Raji (cell line): ENCODE measurements at regions not wholly inside any gene's neighbourhood (a gene's known extent, or its start where the extent isn't known, plus 50 kb on each side); places are given as distances from the start of the nearest gene placed in this dataset.
A peak's percentile ranks its signal among the peaks of the same experiment; 100 is the strongest.

ENCODE experiments used
- POLR2A ChIP-seq: IDR thresholded peaks from 2 replicates; pipeline ENCODE4 v1.6.1; 2011; ENCODE audit warnings: low read depth, low read length, control low read depth; ENCODE audit not compliant: insufficient read depth

GRCh38 chr5:112472614-112473013, 53.5 kb upstream of the EPB41L4A start:
- no peak for TF ChIP-seq POLR2A

- no peak for TF ChIP-seq POLR2A
Observed at GRCh38 chr5:112473989-112474388, 54.9 kb upstream of the EPB41L4A start.

- no peak for TF ChIP-seq POLR2A
Observed at GRCh38 chr5:112475747-112476365, 56.8 kb upstream of the EPB41L4A start.

GRCh38 chr5:112479418-112479817, 60.3 kb upstream of the EPB41L4A start:
- TF ChIP-seq POLR2A, result no peak

- TF ChIP-seq POLR2A, result no peak
Observed at GRCh38 chr5:112480501-112480900, 61.4 kb upstream of the EPB41L4A start.

- TF ChIP-seq POLR2A, result no peak
Observed at GRCh38 chr5:112483704-112484103, 64.6 kb upstream of the EPB41L4A start.

- TF ChIP-seq POLR2A, result no peak
Observed at GRCh38 chr5:112485934-112486355, 66.9 kb upstream of the EPB41L4A start.

GRCh38 chr5:112491257-112491656, 72.2 kb upstream of the EPB41L4A start:
- TF ChIP-seq POLR2A, result no peak

- TF ChIP-seq POLR2A, result no peak
Observed at GRCh38 chr5:112492291-112492690, 73.2 kb upstream of the EPB41L4A start.

GRCh38 chr5:112511920-112512319, 92.8 kb upstream of the EPB41L4A start:
- TF ChIP-seq POLR2A, result no peak

- TF ChIP-seq POLR2A, result no peak
Observed at GRCh38 chr5:112512901-112513300, 93.8 kb upstream of the EPB41L4A start.

- TF ChIP-seq POLR2A, result no peak
Observed at GRCh38 chr5:112514111-112514510, 95.0 kb upstream of the EPB41L4A start.

GRCh38 chr5:112522891-112523673, 104.0 kb upstream of the EPB41L4A start:
- peak; percentile 41; the same call in 1 of the 2 replicates for TF ChIP-seq POLR2A

GRCh38 chr5:112523674-112524263, 104.7 kb upstream of the EPB41L4A start:
- peak; percentile 49 for TF ChIP-seq POLR2A

GRCh38 chr5:112525217-112525616, 106.1 kb upstream of the EPB41L4A start:
- no peak for TF ChIP-seq POLR2A

- TF ChIP-seq POLR2A, result no peak
Observed at GRCh38 chr5:112528928-112529327, 109.9 kb upstream of the EPB41L4A start.
